AG09309 (cell line): ENCODE measurements at regions not wholly inside any gene's neighbourhood (a gene's known extent, or its start where the extent isn't known, plus 50 kb on each side); places are given as distances from the start of the nearest gene placed in this dataset.
A peak's percentile ranks its signal among the peaks of the same experiment; 100 is the strongest.

Experiments used
- DNase-seq: peaks from one replicate; pipeline ENCODE4 v3.0.0-alpha.2; 2010; ENCODE audit warnings: low read depth
- H3K4me3 ChIP-seq: 2 replicates; pipeline ENCODE4 v1.5.1; 2011; ENCODE audit warnings: mild to moderate bottlenecking, low read depth, low read length, moderate library complexity; ENCODE audit not compliant: control insufficient read depth
- TF ChIP-seq, protein P1 (sequence below): IDR thresholded peaks from 2 replicates; pipeline ENCODE4 v1.5.1; 2011; ENCODE audit warnings: mild to moderate bottlenecking, low read depth, low read length, inconsistent platforms; ENCODE audit not compliant: insufficient read depth, control insufficient read depth; ENCODE audit errors: missing control alignments

GRCh38 chr4:152106781-152107321 is 346.0 kb upstream of the GATB start:
- DNase-seq: no peak
- no peak overlapping the region for H3K4me3 ChIP-seq
- TF ChIP-seq, protein P1, sequence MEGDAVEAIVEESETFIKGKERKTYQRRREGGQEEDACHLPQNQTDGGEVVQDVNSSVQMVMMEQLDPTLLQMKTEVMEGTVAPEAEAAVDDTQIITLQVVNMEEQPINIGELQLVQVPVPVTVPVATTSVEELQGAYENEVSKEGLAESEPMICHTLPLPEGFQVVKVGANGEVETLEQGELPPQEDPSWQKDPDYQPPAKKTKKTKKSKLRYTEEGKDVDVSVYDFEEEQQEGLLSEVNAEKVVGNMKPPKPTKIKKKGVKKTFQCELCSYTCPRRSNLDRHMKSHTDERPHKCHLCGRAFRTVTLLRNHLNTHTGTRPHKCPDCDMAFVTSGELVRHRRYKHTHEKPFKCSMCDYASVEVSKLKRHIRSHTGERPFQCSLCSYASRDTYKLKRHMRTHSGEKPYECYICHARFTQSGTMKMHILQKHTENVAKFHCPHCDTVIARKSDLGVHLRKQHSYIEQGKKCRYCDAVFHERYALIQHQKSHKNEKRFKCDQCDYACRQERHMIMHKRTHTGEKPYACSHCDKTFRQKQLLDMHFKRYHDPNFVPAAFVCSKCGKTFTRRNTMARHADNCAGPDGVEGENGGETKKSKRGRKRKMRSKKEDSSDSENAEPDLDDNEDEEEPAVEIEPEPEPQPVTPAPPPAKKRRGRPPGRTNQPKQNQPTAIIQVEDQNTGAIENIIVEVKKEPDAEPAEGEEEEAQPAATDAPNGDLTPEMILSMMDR: peak; percentile 9

DNA sequence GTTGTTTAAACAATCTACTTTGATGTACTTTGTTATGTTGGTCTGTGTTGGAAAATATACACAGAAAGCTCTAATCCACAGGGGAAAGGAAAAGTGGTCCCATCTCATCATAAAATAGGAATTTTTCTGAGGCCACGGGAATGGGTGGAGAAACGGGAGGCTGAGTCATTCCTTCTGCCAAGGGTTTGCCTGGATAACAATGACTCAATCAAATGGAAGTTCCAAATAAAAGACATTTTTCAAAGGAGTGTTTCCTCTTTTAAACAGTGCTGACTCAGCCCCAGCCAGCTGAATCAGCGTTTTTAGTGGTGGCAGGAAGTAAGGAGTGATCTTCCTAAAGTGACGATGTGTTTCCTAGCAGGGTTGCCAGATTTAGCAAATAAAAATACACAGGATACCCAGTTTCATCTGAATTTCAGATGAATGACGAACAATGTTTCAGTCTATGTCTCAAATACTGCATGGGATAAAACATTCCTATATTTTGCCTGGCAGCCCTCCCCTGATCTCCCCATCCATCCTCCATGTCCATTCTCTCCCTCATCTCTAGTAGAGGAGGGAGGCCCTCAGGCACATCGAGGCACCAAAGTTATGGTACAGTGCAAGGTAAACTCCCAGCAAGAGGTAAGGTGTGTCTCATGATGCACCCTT is 345.4 kb upstream of the GATB start:
- TF ChIP-seq, protein P1: no peak
- H3K4me3 ChIP-seq: no peak overlapping the region
- DNase-seq: peak; percentile 92

GRCh38 chr4:152104901-152105357 is 344.1 kb upstream of the GATB start:
- no peak overlapping the region for H3K4me3 ChIP-seq
- DNase-seq: no peak
- TF ChIP-seq, protein P1: no peak

GRCh38 chr4:152104356-152104755 is 343.5 kb upstream of the GATB start:
- no peak overlapping the region for H3K4me3 ChIP-seq
- TF ChIP-seq, protein P1: no peak
- DNase-seq: no peak

- TF ChIP-seq, protein P1: no peak
- H3K4me3 ChIP-seq: no peak overlapping the region
- DNase-seq: no peak
Observed at GRCh38 chr4:152103181-152103901, 342.5 kb upstream of the GATB start.

DNA sequence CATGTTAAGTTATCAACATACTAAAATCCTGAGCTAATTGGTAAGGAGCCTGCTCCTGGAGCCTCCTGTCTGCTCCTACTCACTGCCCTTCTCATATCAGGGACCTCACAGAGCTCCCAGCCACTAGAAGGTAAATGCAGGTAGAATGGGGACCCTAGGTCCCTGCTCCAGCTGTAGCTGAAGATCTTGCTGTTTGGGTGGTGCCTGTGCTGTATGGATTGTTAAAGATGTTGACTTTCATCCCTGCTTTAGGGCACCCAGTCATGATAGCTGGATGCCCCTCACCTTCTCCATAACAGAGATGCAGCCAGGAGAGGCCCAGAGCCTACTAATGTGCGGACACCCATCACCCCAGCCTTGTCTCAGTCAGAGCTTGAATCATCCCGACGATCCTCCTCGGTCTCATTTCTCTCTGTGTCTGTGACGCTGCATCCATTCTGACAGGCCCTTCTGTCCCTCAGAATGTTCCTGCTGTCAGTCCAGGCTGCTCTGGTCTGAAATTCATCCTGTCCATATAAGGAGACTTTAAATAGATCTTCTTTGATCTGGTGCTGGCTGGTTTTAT is 341.7 kb upstream of the GATB start:
- TF ChIP-seq, protein P1: no peak
- no peak overlapping the region for H3K4me3 ChIP-seq
- no peak for DNase-seq
